HG02798 (cell line): ENCODE measurements at regions not wholly inside any gene's neighbourhood (a gene's known extent, or its start where the extent isn't known, plus 50 kb on each side); places are given as distances from the start of the nearest gene placed in this dataset.
"Not testable (repeated sequence)": the region's sequence is repeated elsewhere in the genome, so short reads cannot be mapped to it uniquely, and the experiment has no call there.

Source experiments
- ATAC-seq: cut with Tn5 transposase; IDR thresholded peaks from one replicate; pipeline ENCODE4 v1.9.1; 2021; ENCODE audit warnings: mild to moderate bottlenecking; ENCODE audit not compliant: unreplicated experiment, poor library complexity

DNA sequence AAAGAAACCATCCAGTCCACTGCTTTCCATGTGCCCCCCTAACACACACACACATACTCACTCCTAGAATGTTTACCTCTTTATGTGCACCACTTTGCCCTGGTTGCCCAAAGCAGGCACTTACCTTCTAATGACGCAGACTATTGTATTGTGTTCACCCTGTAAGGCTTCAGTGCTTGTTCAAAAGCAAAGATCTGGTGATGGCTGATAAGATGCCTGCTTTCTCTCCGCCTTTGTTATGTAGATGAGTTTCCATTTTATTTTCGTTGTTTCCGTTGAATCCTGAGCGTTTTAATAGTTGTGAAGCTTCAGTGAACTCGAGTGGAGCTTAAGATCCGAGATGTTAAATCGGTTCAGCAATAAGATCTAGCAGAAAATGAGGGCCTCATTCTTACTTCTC lies 452.7 kb downstream of the TMEM114 start:
- no peak for ATAC-seq

- ATAC-seq = no peak
Measured at GRCh38 chr16:8130197-8130596, 460.1 kb downstream of the TMEM114 start.

GRCh38 chr16:8127070-8127469 lies 463.2 kb downstream of the TMEM114 start:
- no peak for ATAC-seq

DNA sequence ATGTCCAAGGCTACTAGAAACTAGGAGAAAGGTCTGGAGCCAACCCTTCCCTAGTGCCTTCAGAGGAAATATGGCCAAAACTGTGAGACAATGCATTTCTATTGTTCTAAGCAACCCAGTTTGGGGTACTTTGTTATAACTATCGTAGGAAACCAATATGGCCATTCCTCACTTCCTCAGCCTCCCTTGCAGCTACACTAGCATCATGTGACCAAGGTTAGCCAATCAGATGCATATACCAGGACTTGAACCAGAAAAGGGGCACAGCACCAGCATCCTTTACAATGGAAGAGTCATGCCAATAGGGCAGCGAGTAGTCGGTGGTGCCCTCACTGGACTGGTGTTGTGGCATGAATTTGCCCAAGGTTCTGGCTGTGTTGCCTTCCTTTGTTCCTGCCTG lies 464.0 kb downstream of the TMEM114 start:
- ATAC-seq = no peak

DNA sequence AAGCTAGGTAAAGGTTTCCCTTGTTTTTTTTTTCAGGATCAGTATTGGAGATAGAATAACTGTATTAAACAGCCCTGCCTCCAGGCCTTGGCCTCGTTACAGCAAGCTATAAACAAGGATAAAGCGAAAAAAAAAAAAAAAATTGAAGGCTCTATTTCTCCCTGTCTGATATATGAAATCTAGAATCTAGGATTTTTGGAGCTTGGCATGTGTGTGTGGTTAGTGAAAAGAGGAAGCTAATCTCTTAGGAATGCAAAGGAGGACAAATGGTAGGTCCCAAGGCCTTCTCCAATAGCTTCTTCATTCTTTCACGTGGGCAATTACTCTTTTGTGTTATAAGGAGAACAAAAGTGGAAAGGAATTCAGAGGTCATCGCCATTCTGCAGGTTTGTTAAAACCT lies 470.3 kb downstream of the TMEM114 start:
- ATAC-seq = no peak

- no peak for ATAC-seq
Measured at GRCh38 chr16:8115814-8116213, 474.5 kb downstream of the TMEM114 start.

DNA sequence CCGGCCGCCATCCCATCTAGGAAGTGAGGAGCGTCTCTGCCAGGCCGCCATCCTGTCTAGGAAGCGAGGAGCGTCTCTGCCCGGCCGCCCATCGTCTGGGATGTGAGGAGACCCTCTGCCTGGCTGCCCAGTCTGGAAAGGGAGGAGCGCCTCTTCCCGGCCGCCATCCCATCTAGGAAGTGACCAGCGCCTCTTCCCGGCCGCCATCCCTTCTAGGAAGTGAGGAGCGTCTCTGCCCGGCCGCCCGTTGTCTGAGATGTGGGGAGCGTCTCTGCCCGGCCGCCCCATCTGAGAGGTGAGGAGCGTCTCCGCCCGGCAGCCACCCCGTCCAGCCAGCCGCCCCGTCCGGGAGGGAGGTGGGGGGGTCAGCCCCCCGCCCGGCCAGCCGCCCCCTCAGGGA lies 475.4 kb downstream of the TMEM114 start:
- not testable (repeated sequence) for ATAC-seq

DNA sequence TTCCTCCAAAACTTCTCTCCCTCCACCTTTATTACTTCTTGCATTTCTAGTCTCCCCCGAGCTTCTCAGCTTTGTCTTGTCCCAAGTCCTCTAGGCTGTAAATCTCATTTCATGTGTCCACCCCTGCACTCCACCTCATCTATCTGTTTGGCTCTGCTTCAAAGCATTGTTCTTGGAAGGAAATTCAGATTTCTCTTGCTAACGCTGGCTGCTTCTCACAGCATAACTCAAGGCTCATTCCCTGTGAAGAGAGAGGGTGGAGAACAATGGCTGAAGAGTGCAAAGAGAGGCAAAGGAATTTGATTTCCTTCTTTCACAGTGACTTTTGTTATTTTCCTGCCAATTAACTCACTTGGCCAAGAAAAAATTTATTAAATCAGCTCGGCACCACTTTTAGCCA lies 476.5 kb downstream of the TMEM114 start:
- no peak for ATAC-seq

DNA sequence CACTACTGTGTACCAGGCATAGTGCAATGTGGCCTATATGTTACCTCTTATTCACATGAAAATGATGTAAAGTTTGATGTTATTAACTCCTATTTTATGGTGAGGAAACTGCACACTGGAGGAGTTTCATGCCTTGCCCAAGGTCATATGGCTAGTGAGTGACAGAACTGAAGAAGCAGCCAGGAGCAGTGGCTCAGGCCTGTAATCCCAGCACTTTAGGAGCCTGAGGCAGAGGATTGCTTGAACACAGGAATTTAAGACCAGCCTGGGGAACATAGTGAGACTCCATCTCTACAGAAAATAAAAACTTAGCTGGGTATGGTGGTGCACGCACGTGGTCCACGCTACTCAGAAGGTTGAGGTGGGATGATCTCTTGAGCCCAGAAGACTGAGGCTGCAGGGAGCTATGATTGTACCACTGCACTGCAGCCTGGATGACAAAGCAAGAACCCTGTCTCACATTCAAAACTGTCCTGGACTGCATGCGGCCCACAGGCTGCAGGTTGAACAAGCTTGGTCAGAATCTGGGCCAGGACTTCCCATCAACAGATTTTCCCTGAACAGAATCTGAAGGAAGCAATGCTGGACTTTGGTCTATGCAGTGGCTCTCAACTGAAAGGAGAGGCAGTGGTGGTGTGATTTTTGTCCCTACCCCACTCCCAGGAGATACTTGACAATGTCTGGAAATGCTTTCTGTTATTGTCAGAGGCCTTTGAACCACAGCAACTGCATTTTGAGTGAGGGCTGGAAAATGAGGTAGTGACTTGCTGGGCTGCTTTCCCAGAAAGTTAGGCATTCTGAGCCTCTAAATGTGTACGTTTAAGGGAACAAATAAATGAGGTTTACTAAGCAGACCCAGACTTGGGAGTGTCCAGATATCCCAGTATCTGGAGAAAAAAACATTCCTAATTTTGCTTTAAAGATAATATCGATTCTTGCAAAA lies 479.5 kb downstream of the TMEM114 start:
- no peak for ATAC-seq

GRCh38 chr16:8109510-8110369 lies 480.6 kb downstream of the TMEM114 start:
- no peak for ATAC-seq

GRCh38 chr16:8108991-8109509 lies 481.3 kb downstream of the TMEM114 start:
- ATAC-seq = no peak

GRCh38 chr16:8107296-8107695 lies 483.0 kb downstream of the TMEM114 start:
- ATAC-seq = no peak

- ATAC-seq = no peak
Measured at GRCh38 chr16:8103649-8104289, 486.5 kb downstream of the TMEM114 start.

DNA sequence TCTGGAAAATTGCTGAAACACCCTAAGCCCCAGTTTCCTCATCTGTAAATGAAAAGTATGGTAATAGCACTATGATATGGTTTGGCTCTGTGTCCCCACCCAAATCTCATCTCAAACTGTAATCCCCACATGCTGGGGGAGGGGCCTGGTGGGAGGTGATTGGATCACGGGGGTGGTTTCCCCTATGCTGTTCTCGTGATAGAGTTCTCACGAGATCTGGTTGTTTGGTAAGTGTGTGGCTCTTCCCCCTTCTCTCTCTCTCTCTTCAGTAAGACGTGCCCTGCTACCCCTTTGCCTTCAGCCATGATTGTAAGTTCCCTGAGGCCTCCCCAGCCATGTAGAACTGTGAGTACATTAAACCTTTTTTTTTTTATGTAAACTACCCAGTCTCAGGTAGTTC lies 490.7 kb downstream of the TMEM114 start:
- no peak for ATAC-seq

DNA sequence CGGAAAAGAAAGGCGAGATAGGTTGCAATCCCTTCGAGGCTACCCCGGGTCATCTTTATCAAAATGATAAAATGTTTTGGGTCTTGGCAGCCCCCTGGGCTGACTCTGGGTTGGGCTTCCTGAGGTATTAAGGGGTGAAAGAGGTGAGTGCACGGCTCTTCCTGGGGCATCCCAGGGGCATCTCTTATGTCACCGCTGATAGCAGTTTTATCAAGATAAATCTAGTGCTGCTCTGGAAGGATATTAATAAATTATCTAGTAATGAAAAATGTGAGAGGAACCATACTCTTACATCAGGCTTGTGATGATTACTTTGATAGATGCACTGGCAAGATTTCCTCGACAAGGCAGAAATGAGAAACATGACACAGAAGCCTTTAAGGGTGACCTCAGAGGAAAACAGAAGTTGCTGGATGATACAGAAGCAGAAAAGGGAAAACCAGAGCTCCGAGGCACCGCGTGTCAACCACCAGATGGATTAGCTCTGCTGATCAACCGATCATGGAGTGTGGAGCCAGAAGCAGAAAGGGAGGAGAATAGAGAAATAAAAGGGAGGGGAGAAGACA lies 491.3 kb downstream of the TMEM114 start:
- ATAC-seq = no peak

DNA sequence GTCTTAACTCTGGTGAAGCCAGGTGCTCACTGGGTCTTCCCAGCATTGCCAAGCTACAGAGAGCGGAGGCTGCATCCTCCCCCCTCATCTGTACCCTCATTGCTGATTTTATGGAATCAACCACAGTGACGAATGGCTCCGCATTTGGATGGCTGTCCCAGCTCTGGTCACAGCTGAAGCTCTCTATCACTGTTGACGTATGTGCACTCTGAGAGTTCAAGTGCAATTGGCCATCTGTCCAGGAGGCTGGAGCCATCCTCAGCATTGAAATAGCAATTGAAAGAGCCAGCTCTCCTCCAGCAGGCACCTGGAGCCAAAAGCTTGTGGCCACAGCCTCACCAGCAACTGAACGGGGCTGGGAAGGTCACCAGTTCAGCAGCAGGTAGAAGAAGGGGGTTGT lies 494.1 kb downstream of the TMEM114 start:
- ATAC-seq = no peak

DNA sequence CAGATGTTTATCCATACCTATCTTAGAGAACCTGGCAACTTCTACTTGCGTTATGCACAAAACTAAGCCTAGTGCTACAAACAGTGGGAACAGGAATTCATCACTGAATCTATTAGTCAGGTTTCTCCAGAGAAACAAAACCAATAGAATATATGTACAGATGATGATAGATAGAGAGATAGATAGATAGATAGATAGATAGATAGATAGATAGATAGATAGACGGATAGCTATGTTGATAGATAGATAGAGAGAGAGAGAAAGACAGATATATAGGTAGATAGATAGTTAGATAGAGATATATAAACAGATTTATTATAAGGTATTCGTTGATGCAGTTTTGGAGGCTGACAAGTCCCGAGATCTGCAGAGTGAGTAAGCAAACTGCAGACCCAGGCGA lies 495.6 kb downstream of the TMEM114 start:
- no peak for ATAC-seq

GRCh38 chr16:8088820-8089338 lies 501.4 kb downstream of the TMEM114 start:
- no peak for ATAC-seq

DNA sequence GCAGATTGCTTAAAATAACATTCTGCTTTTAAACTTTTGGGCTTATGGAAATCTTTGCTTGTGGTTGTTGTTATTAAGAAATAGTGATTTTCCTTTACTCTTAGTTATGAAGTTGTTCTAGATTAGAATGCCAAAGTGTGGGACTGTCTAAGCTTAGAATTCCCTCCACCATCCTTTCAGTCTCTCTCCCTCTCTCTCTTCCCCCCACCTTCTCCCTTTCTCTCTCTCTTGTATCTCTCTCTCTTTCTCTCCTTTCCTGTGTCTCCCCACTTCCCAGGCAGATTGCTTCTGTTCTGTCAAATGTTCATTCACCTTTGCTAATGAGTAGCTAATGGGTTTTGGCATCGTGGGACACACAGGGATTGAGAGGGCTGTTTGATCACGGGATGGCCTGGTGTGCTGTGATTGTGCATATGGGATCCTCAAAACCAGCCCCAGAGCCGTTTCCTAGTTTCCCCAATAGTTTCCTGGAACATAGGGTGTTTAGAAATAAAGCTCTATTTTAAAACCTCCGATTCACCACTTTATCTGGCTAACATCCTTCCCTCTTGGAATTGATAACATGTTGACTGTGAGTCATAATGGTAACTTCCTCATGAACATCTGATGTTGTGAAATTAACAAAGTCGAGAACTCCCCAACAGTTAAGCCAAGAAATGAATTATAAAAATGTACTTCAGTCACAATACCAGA lies 502.6 kb downstream of the TMEM114 start:
- no peak for ATAC-seq
